Keratinocyte (primary cell): ENCODE measurements at regions not wholly inside any gene's neighbourhood (a gene's known extent, or its start where the extent isn't known, plus 50 kb on each side); places are given as distances from the start of the nearest gene placed in this dataset.

Source experiments
- CTCF ChIP-seq, 3 experiments: IDR thresholded peaks in 1 of 3; conservative IDR thresholded peaks in 1 of 3; optimal IDR thresholded peaks in 1 of 3; 2 replicates in 2 of 3; 3 replicates in 1 of 3; pipeline versions ENCODE3 to v1.5.1; 2011; ENCODE audit warnings: low read length in 3 of 3, mild to moderate bottlenecking in 3 of 3, moderate library complexity in 2 of 3, control low read depth in 1 of 3, inconsistent platforms in 1 of 3; ENCODE audit not compliant: insufficient read depth in 2 of 3; ENCODE audit errors: extremely low read depth in 1 of 3
- EZH2 ChIP-seq: IDR thresholded peaks from one replicate; pipeline ENCODE4 v1.6.1; 2012; ENCODE audit warnings: inconsistent platforms, mild to moderate bottlenecking, low read length, moderate library complexity

GRCh38 chr5:92144824-92145223, 761.7 kb upstream of the ARRDC3 start:
- no peak for TF ChIP-seq CTCF (optimal IDR thresholded peaks at IDR 0.05 in 1 of 3, IDR thresholded peaks at IDR 0.05 in 1 of 3, conservative IDR thresholded peaks at IDR 0.05 in 1 of 3; ENCODE audit: extremely low read depth in 1 of 3, insufficient read depth in 2 of 3, low read length in 3 of 3)
- TF ChIP-seq EZH2: no peak
